GM12892 (cell line): ENCODE measurements at regions not wholly inside any gene's neighbourhood (a gene's known extent, or its start where the extent isn't known, plus 50 kb on each side); places are given as distances from the start of the nearest gene placed in this dataset.

Experiments used
- POLR2A ChIP-seq: IDR thresholded peaks from 2 replicates; pipeline ENCODE4 v1.6.1; 2011; ENCODE audit warnings: low read depth, low read length, control low read depth
- POLR2AphosphoS5 ChIP-seq: IDR thresholded peaks from 2 replicates; pipeline ENCODE4 v1.6.1; 2011; ENCODE audit warnings: low read depth, low read length, control low read depth
- TAF1 ChIP-seq: IDR thresholded peaks from 2 replicates; pipeline ENCODE4 v1.6.1; 2011; ENCODE audit warnings: low read depth, mild to moderate bottlenecking, control low read depth, low read length, borderline replicate concordance

- TF ChIP-seq POLR2A, result no peak
- TF ChIP-seq POLR2AphosphoS5, result no peak
- TF ChIP-seq TAF1, result no peak
Measured at GRCh38 chr15:70212286-70212962, 114.7 kb upstream of the TLE3 start.
